C4-2B (cell line): ENCODE measurements at regions not wholly inside any gene's neighbourhood (a gene's known extent, or its start where the extent isn't known, plus 50 kb on each side); places are given as distances from the start of the nearest gene placed in this dataset.

Source experiments
- H3K27ac ChIP-seq: fragments of 450-650 bp; 2 replicates; pipeline ENCODE4 v1.5.1; 2017
- ZFX ChIP-seq: fragments of 450-650 bp; IDR thresholded peaks from 2 replicates; pipeline ENCODE4 v1.6.1; 2017
- TF ChIP-seq, protein P1 (sequence below): fragments of 450-650 bp; conservative IDR thresholded peaks from 2 replicates; pipeline ENCODE4 v1.5.1; 2017; ENCODE audit warnings: mild to moderate bottlenecking

DNA sequence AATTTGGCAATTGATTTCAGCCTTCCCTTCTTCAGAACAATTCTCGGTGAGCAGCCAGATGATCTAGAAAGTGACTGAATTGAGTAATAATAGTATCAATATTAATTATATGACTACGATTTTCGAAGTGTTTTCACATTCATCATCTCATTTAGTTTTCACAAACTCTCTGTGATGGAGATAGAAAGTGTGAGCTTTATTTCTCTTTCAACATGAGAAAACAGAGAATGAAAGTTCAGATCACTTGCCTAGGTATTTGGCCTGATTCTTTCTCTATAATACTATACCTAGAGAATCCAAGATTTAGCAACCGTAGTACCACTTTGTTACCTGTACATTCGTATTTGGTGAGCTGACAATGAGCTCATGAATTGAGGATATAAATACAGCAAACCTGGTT lies 739.2 kb upstream of the NR2F2 start:
- TF ChIP-seq, protein P1, sequence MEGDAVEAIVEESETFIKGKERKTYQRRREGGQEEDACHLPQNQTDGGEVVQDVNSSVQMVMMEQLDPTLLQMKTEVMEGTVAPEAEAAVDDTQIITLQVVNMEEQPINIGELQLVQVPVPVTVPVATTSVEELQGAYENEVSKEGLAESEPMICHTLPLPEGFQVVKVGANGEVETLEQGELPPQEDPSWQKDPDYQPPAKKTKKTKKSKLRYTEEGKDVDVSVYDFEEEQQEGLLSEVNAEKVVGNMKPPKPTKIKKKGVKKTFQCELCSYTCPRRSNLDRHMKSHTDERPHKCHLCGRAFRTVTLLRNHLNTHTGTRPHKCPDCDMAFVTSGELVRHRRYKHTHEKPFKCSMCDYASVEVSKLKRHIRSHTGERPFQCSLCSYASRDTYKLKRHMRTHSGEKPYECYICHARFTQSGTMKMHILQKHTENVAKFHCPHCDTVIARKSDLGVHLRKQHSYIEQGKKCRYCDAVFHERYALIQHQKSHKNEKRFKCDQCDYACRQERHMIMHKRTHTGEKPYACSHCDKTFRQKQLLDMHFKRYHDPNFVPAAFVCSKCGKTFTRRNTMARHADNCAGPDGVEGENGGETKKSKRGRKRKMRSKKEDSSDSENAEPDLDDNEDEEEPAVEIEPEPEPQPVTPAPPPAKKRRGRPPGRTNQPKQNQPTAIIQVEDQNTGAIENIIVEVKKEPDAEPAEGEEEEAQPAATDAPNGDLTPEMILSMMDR, result no peak
- TF ChIP-seq ZFX, result no peak
- no peak overlapping the region for H3K27ac ChIP-seq

DNA sequence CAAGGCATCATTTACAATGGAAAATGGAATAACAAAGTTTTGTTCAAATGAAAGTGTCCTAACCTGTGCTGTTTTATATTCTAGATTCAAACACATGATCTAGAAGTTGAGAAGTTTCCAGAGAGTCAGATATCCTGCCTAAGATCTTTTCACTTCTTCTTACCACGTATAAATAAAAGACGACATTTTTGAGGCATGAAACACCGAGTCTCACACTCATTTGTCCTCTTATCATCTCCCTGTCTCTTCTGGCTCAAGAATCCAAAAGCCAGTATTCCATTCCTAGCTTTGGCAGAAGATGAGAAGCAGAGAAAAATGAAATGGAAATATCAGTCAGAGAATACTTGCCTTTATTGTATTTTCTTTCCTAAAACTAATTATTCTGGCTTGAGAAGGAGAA lies 738.6 kb upstream of the NR2F2 start:
- no peak for TF ChIP-seq ZFX
- TF ChIP-seq, protein P1, result no peak
- no peak overlapping the region for H3K27ac ChIP-seq

DNA sequence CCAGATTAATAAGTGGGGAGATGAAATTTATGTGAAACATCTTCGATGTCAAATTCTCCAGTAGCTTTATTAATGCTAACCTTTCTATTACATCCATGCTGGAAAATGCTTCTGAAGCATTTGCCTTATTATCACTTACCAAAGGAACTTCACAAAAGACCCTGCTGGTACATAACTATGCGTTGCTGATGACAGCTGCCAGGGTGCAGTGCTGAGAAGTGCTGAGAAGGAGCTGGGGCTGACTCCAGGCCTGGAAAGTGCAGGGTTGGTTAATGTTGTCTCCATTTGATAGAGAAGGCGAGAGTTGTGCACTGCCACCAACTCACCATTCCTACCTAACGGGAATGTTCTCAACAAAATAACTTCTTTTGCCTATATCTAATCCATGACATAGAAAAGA lies 736.0 kb upstream of the NR2F2 start:
- TF ChIP-seq, protein P1, result no peak
- TF ChIP-seq ZFX, result no peak
- H3K27ac ChIP-seq, result no peak overlapping the region

DNA sequence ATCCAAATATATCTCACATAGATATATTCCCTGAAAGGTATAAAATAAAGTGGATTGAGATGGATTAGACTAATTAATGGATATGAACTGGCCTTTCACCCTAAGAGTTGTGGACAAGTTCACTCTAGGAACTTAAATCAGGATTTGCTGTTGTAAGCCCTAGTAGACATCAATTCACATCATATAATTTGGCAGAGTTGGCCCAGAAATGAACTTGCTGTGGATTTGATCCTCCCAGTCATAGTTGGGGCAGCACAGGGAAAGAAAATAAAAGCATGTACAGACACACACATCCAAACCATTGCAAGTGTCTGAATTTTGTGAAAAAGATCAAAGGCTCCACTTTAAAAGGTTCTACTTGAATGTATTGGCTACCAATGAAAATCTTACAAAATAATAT lies 734.7 kb upstream of the NR2F2 start:
- TF ChIP-seq, protein P1, result no peak
- TF ChIP-seq ZFX, result no peak
- H3K27ac ChIP-seq, result no peak overlapping the region

DNA sequence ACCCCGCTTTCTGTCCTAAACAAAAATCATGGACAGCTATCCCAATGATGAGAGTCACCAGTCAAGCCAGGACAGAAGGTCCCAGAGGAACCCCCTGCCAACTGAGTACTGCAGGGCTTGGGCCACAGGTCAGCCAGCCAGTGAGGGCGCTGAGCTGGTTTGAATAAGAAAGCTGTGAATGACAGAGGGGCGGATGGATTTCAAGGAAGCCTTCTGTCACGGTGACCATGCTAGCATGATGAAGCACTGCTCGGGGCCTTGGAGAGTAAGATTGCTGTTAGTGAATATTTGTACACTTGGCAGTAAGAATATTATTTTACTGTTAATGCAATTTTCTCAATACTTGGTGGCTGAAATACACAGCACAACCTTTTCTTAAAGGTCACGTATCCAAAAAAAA lies 734.0 kb upstream of the NR2F2 start:
- no peak for TF ChIP-seq ZFX
- TF ChIP-seq, protein P1, result no peak
- no peak overlapping the region for H3K27ac ChIP-seq

DNA sequence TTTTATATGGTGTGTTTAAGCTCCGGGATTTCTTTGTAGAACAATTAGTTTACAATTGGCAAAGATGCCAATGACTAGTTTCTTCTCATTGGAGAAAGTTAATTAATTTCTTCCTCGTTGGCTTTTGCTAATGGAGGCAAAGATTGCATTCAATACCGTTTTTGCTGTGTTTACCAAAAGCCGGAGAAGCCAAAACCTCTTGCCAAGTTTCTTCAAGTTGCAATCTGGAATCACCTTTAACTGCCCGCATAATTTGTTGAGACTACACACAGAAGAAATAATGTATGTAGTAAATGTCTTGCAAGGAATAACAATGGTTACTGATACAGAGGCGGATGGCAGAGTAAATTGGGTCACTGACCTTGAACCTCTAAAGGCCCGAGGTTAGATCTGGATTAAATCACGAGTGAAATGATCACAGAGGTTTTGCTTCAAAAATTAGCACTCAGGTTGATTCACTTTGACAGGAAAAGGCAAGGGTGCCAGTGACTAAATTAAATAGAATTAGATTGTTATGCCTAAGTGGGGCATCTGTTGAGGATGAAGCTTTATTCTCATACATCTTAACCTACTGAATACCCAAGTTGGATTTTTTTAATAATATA lies 732.1 kb upstream of the NR2F2 start:
- no peak overlapping the region for H3K27ac ChIP-seq
- TF ChIP-seq, protein P1, result no peak
- TF ChIP-seq ZFX, result no peak

DNA sequence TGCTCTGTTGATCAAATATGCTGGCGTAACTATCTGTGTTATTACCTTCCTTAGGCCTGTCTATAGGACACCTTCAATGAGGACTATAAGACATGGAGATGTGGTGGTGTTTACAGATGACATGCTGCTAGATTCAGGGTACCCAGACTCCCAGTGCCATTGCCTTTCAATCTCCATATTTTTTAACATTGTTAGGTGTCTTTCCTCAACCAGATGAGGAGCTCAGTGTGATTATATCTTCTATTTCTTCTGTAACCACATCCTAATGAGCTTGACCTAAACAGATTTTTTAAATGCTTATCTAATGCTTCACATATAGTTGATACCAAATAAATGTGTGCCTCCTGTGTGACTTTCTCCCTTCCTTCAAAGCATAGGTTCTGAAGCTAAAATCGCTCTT lies 730.1 kb upstream of the NR2F2 start:
- H3K27ac ChIP-seq, result no peak overlapping the region
- TF ChIP-seq, protein P1, result no peak
- TF ChIP-seq ZFX, result no peak
